HG03066 (cell line): ENCODE measurements at regions not wholly inside any gene's neighbourhood (a gene's known extent, or its start where the extent isn't known, plus 50 kb on each side); places are given as distances from the start of the nearest gene placed in this dataset.

Source experiments
- ATAC-seq: cut with Tn5 transposase; IDR thresholded peaks from one replicate; pipeline ENCODE4 v1.9.1; 2021; ENCODE audit warnings: low read depth; ENCODE audit not compliant: unreplicated experiment

GRCh38 chr3:144286235-144286910 is 314.8 kb downstream of the DIPK2A start:
- no peak for ATAC-seq

DNA sequence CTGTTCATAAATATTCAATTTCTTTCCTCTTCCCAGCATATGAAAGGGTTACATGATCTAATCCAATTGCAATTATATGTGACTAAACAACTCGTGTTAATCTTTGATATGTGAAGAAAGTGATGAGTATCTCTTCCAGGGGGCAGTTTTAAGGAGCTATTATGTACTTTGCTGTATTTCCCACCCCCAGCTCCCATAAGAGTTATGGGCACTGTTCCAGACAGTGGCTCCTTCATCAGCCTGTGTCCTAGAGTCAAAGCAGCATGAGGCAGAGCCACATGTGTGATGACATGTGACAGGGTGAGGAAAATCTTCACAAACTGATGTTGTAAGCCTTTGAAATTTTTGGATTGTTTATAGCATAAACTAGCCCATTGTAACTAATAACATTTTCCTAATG is 315.4 kb downstream of the DIPK2A start:
- no peak for ATAC-seq

DNA sequence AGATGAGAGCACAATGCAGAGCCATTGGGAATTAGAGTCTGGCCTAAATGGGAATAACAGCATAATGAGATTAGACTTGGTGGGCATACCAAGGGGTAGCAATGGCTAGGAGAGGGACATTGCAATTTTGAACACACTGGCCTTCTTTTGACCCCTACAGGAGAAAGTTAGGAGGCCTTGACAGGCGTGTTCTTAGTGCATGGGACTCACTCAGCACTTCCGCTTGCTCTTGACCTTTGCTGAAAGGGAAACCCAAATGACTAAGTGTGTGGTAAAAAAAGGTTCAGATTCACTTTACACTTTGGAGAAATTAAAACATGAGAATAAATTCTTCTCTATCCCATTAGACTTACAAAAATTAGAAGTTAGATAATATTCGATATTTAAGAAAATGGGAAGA is 317.4 kb downstream of the DIPK2A start:
- no peak for ATAC-seq

DNA sequence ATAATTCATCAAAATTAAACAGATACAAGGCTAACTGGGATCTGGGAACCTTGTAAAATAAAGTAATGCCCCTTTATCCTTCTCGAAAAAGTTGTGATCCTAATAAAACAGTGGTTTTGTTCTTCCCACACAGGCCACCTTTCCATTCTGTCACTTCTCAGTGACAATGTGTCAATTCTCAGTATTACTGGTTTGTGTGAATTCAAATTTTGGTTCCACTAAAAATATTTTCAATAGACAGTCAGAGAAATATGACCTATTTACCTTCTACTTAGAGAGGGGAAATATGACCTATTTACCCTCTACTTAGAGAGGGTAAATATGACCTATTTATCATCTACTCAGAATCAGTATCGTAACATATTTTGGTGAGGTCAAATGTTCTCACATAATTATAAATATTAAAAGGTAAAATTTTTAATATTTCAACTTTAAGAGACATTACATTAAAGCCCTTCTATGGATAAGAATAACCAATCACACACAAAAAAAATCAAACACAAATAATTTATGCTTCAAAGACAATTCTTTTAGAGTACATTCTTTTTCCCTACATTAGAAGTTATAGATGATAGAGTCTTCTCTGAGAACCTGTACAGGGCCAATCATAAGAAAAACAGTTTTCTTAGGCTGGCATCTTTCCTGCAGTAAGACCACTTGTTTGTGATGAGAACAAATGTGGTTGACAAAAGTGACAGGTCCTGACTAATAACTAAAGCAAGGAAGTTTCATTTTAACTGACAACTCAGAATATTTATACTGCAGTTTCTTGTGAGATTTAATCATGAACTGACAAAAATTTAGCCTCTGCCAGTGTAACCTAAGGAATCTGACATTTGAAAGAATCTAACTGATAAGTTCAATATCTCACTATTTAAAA is 323.3 kb downstream of the DIPK2A start:
- ATAC-seq: peak; percentile 76

DNA sequence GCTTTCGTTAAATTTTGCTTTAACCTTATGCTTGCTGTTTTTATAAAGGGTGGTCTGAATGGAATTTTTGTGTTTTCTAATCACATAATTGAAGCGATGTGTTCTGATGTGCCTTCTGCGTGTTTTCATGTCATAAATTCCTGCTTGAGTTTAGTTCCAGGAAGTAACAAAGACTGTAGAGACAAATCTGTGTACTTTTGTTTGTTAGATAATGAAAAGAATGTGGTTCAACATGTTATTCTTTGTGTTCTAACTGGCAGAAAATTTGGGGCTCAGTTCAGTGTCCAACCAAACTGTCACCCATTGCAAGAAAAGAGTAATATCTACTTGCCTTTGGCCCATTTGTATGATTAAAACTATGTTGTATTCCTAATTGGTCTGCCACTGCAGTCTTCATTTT is 324.0 kb downstream of the DIPK2A start:
- ATAC-seq: no peak

DNA sequence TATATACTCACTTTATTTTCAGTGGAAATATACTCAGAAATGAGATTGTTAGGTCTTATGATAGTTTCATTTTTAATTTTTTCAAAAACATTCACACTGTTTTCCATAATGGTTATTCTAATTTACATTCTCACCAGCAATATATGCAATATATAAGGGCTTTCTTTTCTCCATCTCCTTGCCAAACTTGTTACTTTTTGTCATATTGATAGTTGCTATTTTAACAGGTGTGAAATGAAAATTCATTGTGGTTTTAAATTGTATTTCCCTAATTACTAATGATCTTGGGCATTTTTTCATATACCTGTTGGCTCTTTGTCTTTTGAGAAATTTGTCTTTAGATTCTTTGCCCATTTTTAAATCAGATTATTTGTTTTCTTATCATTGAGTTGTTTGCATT is 325.2 kb downstream of the DIPK2A start:
- no peak for ATAC-seq

GRCh38 chr3:144301863-144302262 is 330.2 kb downstream of the DIPK2A start:
- ATAC-seq: no peak

DNA sequence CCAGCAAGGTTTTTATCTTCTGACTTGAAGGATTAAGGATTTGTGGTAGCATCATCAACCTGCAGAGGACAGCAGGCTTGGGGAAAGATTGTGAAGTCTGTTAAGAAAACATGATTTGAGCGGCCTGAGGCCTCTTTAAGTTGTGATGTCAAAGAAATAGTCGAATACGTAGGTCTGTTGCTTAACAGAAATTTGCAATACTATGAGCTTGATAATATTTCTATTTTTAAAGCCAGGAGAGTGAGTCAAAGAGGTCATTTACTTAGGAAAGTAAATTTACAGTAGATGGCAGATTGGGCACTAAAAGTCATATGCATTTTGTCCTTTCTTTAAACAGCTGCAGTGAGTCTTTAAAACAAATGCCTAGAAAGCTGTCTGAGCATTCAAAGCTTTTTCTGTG is 336.3 kb downstream of the DIPK2A start:
- ATAC-seq: no peak

DNA sequence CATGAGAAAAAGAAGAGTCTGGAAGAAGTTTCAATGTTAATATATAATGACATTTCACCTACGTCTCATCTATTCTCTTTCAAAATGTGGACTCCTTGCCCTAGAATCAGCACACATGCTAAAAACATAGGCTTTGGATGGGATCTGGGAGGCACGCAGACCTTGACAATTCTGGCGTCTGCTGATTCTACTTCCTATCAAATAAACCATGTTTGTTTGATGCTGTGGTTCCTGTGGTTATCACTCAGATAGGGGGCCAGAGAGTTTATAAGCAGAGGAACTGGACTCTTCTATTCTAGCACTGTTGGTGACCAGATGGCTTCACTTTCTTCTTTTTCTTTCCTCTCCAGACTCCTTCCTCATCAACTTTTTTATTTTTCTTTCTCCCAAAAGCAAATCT is 336.8 kb downstream of the DIPK2A start:
- no peak for ATAC-seq

GRCh38 chr3:144312702-144313101 is 341.1 kb downstream of the DIPK2A start:
- no peak for ATAC-seq

DNA sequence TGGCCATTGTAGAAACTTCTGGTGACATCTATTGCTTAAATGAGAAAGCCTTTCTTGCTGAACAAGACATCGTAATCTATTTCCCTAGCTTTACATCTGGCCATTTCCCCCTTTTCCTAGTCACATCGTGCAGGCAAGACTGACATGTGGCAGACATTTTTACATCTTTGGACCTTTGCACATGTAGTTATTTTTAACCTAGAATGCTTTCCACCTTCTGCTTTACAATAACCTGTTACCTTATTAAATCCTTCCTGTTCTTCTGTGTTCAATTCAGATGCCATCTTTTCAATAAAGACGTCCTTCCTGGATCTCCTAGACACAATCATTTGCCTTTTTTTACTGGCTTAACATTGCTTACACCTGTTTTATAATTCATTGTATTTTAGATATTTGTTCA is 343.3 kb downstream of the DIPK2A start:
- ATAC-seq: no peak

GRCh38 chr3:144317961-144318360 is 346.3 kb downstream of the DIPK2A start:
- no peak for ATAC-seq

GRCh38 chr3:144324076-144324475 is 352.5 kb downstream of the DIPK2A start:
- no peak for ATAC-seq

GRCh38 chr3:144332868-144333267 is 361.2 kb downstream of the DIPK2A start:
- ATAC-seq: no peak

DNA sequence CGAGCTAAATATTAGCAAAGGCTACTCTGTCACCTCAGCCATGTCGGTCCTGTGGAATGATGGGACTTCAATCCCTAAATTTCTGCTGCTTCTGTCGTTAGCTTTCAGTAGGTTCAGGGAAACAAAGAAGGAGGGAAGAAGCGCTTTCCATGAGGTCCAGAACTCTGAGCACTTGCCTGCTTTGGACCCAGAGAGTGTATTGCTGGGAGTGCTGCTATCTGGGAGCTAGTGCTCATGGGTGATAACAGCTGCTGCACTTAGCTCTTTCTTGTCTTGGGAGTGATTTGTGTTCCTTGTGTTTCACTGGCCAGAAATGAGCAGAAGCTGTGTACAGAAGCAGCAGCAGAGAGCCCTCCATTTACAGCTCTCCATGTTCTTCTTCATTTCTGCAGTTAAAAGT is 369.8 kb downstream of the DIPK2A start:
- no peak for ATAC-seq

DNA sequence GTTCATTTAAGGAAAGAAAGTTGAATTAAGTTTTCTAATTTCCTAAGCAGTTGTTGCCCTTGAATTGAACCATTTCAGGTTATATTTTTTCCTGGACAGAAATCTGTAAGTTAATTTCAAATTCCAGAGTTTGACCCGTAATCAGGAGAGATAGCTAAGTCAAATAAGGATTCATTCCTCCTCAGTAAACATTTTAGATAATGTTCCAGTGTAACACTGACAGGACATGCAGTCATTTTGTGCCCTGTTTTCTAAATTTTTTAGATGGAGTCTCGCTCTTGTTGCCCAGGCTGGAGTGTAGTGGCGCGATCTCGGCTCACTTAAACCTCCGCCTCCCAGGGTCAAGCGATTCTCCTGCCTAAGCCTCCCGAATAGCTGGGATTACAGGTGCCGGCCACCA is 371.7 kb downstream of the DIPK2A start:
- no peak for ATAC-seq

DNA sequence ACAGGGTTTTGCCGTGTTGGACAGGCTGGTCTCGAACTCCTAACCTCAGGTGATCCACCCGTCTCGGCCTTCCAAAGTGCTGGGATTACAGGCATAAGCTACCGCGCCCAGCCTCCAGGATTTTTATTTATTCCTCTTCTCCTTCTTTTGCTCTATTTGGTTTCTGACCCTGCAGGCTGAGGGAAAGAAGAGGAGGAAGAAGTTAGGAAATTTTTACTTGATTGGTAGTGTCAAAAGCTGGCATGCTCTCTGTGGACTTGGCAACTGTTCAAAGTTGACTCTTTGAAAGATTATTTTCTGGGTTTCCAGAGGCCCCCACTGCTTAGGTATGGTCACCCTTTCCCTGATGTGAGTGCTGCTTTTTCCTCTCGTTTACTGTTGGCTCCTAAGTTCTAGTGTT is 372.2 kb downstream of the DIPK2A start:
- ATAC-seq: no peak

- no peak for ATAC-seq
Observed at GRCh38 chr3:144344925-144345548, 373.4 kb downstream of the DIPK2A start.

DNA sequence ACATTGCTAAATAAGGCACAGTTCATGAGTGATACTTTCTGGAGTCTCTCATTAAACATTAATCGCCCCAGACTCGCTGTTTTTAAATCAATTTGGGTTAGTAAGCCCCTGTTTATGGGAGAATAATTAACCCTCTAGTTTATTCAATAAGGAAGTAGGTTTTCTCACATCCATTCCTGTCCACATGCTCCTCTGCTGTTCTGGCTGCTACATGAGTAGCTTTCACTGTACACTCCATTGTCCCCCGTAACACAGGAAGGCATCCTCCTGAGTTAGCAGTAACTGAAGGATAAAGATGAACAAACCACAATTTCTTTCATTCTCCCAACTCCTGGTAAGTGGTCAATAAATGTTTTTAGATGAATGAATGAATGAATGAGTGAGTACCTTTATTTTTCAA is 378.5 kb downstream of the DIPK2A start:
- no peak for ATAC-seq

GRCh38 chr3:144351011-144351410 is 379.4 kb downstream of the DIPK2A start:
- no peak for ATAC-seq

DNA sequence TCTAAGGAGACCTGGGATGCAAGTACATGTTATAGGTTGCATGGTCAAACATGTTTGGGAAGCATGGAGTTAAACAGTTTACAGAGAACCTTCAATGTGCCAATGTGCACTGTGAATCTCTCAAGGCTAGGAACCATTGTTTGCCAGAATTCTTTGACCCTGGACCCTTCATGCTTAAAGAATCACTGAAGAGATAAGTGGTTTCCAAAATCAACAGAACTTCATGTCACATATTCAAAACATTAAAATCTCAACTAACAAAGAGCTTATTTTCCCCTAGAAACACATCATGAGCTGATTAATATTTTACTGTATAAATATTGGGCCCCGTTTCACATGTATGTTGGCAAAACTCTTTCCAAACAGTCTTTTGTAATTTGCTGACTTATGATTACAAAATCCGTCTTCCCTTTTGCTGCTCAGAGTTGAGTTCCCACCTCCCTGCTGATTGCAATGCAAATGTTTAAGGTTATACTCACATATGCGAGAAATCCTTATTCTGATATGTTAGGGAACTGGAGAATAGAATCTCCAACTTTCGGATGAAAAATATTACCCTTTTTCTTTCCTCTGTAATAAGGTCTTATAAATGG is 380.2 kb downstream of the DIPK2A start:
- no peak for ATAC-seq
